A549 (cell line): ENCODE measurements at regions not wholly inside any gene's neighbourhood (a gene's known extent, or its start where the extent isn't known, plus 50 kb on each side); places are given as distances from the start of the nearest gene placed in this dataset.

Source experiments
- CHD2 ChIP-seq: fragments of 150-350 bp; IDR thresholded peaks from 2 replicates; pipeline ENCODE4 v1.6.1; 2014; ENCODE audit warnings: low read length; ENCODE audit not compliant: partially characterized antibody
- EP300 ChIP-seq, 2 experiments: fragments of >200 bp; sonication (Bioruptor Twin); formaldehyde crosslinking; IDR thresholded peaks; 2 replicates in 1 of 2; 3 replicates in 1 of 2; pipeline ENCODE4 v1.6.1; 2016 to 2017
- KDM5A ChIP-seq: fragments of 200-600 bp; sonication (generic); IDR thresholded peaks from 2 replicates; pipeline ENCODE4 v1.6.1; 2016; ENCODE audit warnings: antibody characterized with exemption, mild to moderate bottlenecking
- NFE2L2 ChIP-seq: fragments of 150-350 bp; conservative IDR thresholded peaks from 2 replicates; pipeline ENCODE4 v1.6.1; 2014; ENCODE audit warnings: low read length
- POLR2A ChIP-seq: IDR thresholded peaks from 2 replicates; pipeline ENCODE4 v1.6.1; 2012; ENCODE audit warnings: mild to moderate bottlenecking, low read length
- RAD21 ChIP-seq, 2 experiments: fragments of >200 bp in 1 of 2; sonication (Bioruptor Twin) in 1 of 2; formaldehyde crosslinking in 1 of 2; IDR thresholded peaks in 1 of 2; conservative IDR thresholded peaks in 1 of 2; 2 replicates in 1 of 2; 3 replicates in 1 of 2; pipeline ENCODE4 v1.6.1; 2012 to 2018; ENCODE audit warnings: inconsistent platforms in 1 of 2
- TF ChIP-seq, protein P1 (sequence below): fragments of >200 bp; sonication (Bioruptor Twin); formaldehyde crosslinking; IDR thresholded peaks from 3 replicates; pipeline ENCODE4 v1.5.1; 2016
- TF ChIP-seq, protein P2 (sequence below): IDR thresholded peaks from 2 replicates; pipeline ENCODE4 v1.6.1; 2012
- TF ChIP-seq, protein P3 (sequence below): fragments of 450-650 bp; IDR thresholded peaks from 2 replicates; pipeline ENCODE4 v1.6.1; 2014; ENCODE audit warnings: antibody characterized with exemption
- TF ChIP-seq, protein P4 (sequence below): fragments of >200 bp; sonication (Bioruptor Twin); formaldehyde crosslinking; IDR thresholded peaks from 3 replicates; pipeline ENCODE4 v1.6.1; 2016
- TF ChIP-seq, protein P5 (sequence below): IDR thresholded peaks from 2 replicates; pipeline ENCODE4 v1.6.1; 2012; ENCODE audit warnings: low read depth, borderline replicate concordance
- TF ChIP-seq, protein P6 (sequence below): fragments of 200-600 bp; sonication (generic); IDR thresholded peaks from 2 replicates; pipeline ENCODE4 v1.6.1; 2016; ENCODE audit warnings: antibody characterized with exemption, mild to moderate bottlenecking, moderate library complexity

DNA sequence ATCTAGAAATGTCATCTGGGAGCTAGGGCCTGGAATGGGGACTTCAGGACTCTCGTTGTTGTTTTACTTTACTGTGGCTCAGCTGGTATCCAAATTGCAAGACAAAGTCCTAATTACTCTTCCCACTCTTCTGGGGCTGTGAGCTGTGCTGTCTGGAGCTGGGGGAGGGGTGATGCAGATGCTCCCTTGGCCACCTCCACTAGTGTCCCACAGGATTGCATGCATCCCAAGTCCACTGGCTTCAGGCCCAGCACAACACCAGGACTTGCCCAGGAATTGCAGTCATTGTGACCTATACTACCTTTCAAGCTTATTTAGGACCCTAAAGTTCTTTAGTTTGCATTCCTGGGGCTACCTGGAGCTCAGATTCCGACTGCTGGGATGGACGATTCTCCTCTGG, 366.1 kb upstream of the FAM47C start:
- TF ChIP-seq POLR2A = no peak
- TF ChIP-seq, protein P1, sequence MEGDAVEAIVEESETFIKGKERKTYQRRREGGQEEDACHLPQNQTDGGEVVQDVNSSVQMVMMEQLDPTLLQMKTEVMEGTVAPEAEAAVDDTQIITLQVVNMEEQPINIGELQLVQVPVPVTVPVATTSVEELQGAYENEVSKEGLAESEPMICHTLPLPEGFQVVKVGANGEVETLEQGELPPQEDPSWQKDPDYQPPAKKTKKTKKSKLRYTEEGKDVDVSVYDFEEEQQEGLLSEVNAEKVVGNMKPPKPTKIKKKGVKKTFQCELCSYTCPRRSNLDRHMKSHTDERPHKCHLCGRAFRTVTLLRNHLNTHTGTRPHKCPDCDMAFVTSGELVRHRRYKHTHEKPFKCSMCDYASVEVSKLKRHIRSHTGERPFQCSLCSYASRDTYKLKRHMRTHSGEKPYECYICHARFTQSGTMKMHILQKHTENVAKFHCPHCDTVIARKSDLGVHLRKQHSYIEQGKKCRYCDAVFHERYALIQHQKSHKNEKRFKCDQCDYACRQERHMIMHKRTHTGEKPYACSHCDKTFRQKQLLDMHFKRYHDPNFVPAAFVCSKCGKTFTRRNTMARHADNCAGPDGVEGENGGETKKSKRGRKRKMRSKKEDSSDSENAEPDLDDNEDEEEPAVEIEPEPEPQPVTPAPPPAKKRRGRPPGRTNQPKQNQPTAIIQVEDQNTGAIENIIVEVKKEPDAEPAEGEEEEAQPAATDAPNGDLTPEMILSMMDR = no peak
- TF ChIP-seq, protein P2, sequence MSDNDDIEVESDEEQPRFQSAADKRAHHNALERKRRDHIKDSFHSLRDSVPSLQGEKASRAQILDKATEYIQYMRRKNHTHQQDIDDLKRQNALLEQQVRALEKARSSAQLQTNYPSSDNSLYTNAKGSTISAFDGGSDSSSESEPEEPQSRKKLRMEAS = no peak
- no peak for TF ChIP-seq CHD2
- TF ChIP-seq EP300 (IDR thresholded peaks at IDR 0.05) = no peak
- TF ChIP-seq, protein P3, sequence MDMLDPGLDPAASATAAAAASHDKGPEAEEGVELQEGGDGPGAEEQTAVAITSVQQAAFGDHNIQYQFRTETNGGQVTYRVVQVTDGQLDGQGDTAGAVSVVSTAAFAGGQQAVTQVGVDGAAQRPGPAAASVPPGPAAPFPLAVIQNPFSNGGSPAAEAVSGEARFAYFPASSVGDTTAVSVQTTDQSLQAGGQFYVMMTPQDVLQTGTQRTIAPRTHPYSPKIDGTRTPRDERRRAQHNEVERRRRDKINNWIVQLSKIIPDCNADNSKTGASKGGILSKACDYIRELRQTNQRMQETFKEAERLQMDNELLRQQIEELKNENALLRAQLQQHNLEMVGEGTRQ = no peak
- TF ChIP-seq KDM5A = no peak
- TF ChIP-seq, protein P4, sequence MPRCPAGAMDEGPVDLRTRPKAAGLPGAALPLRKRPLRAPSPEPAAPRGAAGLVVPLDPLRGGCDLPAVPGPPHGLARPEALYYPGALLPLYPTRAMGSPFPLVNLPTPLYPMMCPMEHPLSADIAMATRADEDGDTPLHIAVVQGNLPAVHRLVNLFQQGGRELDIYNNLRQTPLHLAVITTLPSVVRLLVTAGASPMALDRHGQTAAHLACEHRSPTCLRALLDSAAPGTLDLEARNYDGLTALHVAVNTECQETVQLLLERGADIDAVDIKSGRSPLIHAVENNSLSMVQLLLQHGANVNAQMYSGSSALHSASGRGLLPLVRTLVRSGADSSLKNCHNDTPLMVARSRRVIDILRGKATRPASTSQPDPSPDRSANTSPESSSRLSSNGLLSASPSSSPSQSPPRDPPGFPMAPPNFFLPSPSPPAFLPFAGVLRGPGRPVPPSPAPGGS = no peak
- no peak for TF ChIP-seq RAD21 (conservative IDR thresholded peaks at IDR 0.05 in 1 of 2, IDR thresholded peaks at IDR 0.05 in 1 of 2)
- TF ChIP-seq, protein P5, sequence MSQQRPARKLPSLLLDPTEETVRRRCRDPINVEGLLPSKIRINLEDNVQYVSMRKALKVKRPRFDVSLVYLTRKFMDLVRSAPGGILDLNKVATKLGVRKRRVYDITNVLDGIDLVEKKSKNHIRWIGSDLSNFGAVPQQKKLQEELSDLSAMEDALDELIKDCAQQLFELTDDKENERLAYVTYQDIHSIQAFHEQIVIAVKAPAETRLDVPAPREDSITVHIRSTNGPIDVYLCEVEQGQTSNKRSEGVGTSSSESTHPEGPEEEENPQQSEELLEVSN = no peak
- TF ChIP-seq, protein P6, sequence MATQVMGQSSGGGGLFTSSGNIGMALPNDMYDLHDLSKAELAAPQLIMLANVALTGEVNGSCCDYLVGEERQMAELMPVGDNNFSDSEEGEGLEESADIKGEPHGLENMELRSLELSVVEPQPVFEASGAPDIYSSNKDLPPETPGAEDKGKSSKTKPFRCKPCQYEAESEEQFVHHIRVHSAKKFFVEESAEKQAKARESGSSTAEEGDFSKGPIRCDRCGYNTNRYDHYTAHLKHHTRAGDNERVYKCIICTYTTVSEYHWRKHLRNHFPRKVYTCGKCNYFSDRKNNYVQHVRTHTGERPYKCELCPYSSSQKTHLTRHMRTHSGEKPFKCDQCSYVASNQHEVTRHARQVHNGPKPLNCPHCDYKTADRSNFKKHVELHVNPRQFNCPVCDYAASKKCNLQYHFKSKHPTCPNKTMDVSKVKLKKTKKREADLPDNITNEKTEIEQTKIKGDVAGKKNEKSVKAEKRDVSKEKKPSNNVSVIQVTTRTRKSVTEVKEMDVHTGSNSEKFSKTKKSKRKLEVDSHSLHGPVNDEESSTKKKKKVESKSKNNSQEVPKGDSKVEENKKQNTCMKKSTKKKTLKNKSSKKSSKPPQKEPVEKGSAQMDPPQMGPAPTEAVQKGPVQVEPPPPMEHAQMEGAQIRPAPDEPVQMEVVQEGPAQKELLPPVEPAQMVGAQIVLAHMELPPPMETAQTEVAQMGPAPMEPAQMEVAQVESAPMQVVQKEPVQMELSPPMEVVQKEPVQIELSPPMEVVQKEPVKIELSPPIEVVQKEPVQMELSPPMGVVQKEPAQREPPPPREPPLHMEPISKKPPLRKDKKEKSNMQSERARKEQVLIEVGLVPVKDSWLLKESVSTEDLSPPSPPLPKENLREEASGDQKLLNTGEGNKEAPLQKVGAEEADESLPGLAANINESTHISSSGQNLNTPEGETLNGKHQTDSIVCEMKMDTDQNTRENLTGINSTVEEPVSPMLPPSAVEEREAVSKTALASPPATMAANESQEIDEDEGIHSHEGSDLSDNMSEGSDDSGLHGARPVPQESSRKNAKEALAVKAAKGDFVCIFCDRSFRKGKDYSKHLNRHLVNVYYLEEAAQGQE = no peak
- TF ChIP-seq NFE2L2 = no peak
